LNCaP clone FGC (cell line): ENCODE measurements at regions not wholly inside any gene's neighbourhood (a gene's known extent, or its start where the extent isn't known, plus 50 kb on each side); places are given as distances from the start of the nearest gene placed in this dataset.
A peak's percentile ranks its signal among the peaks of the same experiment; 100 is the strongest.

ENCODE experiments used
- DNase-seq: peaks from one replicate; pipeline ENCODE4 v3.0.0-alpha.2; 2011; ENCODE audit warnings: low read depth
- H3K4me3 ChIP-seq: 2 replicates; pipeline ENCODE4 v1.5.1; 2011; ENCODE audit warnings: mild to moderate bottlenecking, low read depth, low read length, control low read depth
- CTCF ChIP-seq: IDR thresholded peaks from 2 replicates; pipeline ENCODE4 v1.5.1; 2012; ENCODE audit warnings: mild to moderate bottlenecking; ENCODE audit not compliant: control insufficient read depth, insufficient read depth; ENCODE audit errors: extremely low read depth

GRCh38 chr21:24649691-24650090, 957.6 kb downstream of the MRPL39 start:
- no peak for TF ChIP-seq CTCF
- no peak for DNase-seq
- H3K4me3 ChIP-seq: no peak overlapping the region

- H3K4me3 ChIP-seq: no peak overlapping the region
- peak; percentile 1 for DNase-seq
- TF ChIP-seq CTCF: no peak
Observed at GRCh38 chr21:24636696-24637095, 970.6 kb downstream of the MRPL39 start.

GRCh38 chr21:24634749-24635148, 972.5 kb downstream of the MRPL39 start:
- no peak for TF ChIP-seq CTCF
- no peak overlapping the region for H3K4me3 ChIP-seq
- no peak for DNase-seq

GRCh38 chr21:24628536-24628935, 978.7 kb downstream of the MRPL39 start:
- no peak for TF ChIP-seq CTCF
- DNase-seq: no peak
- H3K4me3 ChIP-seq: no peak overlapping the region

GRCh38 chr21:24628046-24628445, 979.2 kb downstream of the MRPL39 start:
- no peak overlapping the region for H3K4me3 ChIP-seq
- no peak for TF ChIP-seq CTCF
- no peak for DNase-seq

- no peak for TF ChIP-seq CTCF
- no peak for DNase-seq
- no peak overlapping the region for H3K4me3 ChIP-seq
Observed at GRCh38 chr21:24617819-24618218, 989.5 kb downstream of the MRPL39 start.

GRCh38 chr21:24594082-24594481, 1013.2 kb downstream of the MRPL39 start:
- DNase-seq: no peak
- H3K4me3 ChIP-seq: no peak overlapping the region
- TF ChIP-seq CTCF: peak; percentile 35
